H1 (cell line): ENCODE measurements at regions not wholly inside any gene's neighbourhood (a gene's known extent, or its start where the extent isn't known, plus 50 kb on each side); places are given as distances from the start of the nearest gene placed in this dataset.

Experiments used
- CTCF ChIA-PET: fragments of 300-600 bp; sonication (Branson Sonifier 250); formaldehyde crosslinking; loops from one replicate; lab custom pipeline; 2021; ENCODE audit not compliant: partially characterized antibody; lab: Charles Lee
- POLR2A ChIA-PET: fragments of 300-600 bp; sonication (Branson Sonifier 250); formaldehyde crosslinking; loops from one replicate; lab custom pipeline; 2021; ENCODE audit warnings: inconsistent platforms; ENCODE audit not compliant: partially characterized antibody; lab: Charles Lee
- DNase-seq, 2 experiments: peaks; one replicate each; pipeline versions ENCODE4 v3.0.0 to v3.0.0-alpha.2; 2010 to 2022; ENCODE audit warnings: low spot score in 2 of 2, low read depth in 1 of 2, mixed read lengths in 1 of 2
- FAIRE-seq: peaks from 2 replicates; lab custom pipeline; 2011; peaks lifted over from hg19 to GRCh38; lab: Jason Lieb, UNC
- H2AFZ ChIP-seq: 2 replicates; pipeline ENCODE4 v1.8.1; 2012; ENCODE audit warnings: low read length, inconsistent platforms
- H2AK5ac ChIP-seq: 2 replicates; pipeline ENCODE4 v1.6.1; 2013; ENCODE audit warnings: low read depth, low read length
- H2BK120ac ChIP-seq: replicated peaks from 2 replicates; pipeline ENCODE3; 2013; ENCODE audit warnings: low read depth, low read length, inconsistent platforms
- H2BK12ac ChIP-seq: 2 replicates; pipeline ENCODE4 v1.6.1; 2013; ENCODE audit warnings: low read depth, low read length
- H2BK15ac ChIP-seq: 2 replicates; pipeline ENCODE4 v1.6.1; 2013; ENCODE audit warnings: low read length
- H2BK20ac ChIP-seq: 2 replicates; pipeline ENCODE4 v1.6.1; 2013; ENCODE audit warnings: low read length
- H2BK5ac ChIP-seq: 2 replicates; pipeline ENCODE4 v1.6.1; 2013; ENCODE audit warnings: low read depth, low read length
- H3K14ac ChIP-seq: 2 replicates; pipeline ENCODE4 v1.6.1; 2013; ENCODE audit warnings: inconsistent platforms; ENCODE audit not compliant: insufficient read length
- H3K18ac ChIP-seq: 2 replicates; pipeline ENCODE4 v1.6.1; 2013; ENCODE audit warnings: low read length; ENCODE audit errors: extremely low read depth
- H3K23ac ChIP-seq: 2 replicates; pipeline ENCODE4 v1.6.1; 2013; ENCODE audit warnings: inconsistent platforms; ENCODE audit not compliant: insufficient read length
- H3K23me2 ChIP-seq: 2 replicates; pipeline ENCODE4 v1.6.1; 2013; ENCODE audit warnings: low read depth, low read length
- H3K27ac ChIP-seq: 2 replicates; pipeline ENCODE4 v1.6.1; 2011; ENCODE audit warnings: low read depth, low read length, inconsistent platforms
- H3K27me3 ChIP-seq, 4 experiments: replicated peaks in 1 of 4; 1 replicate in 1 of 4; 2 replicates in 3 of 4; pipeline versions ENCODE4 v1.6.1 to v1.8.1; 2011 to 2013; ENCODE audit warnings: low read length in 3 of 4, mild to moderate bottlenecking in 3 of 4, inconsistent platforms in 2 of 4, mixed read lengths in 2 of 4, moderate library complexity in 1 of 4; ENCODE audit not compliant: control insufficient read depth in 3 of 4, insufficient read depth in 3 of 4; ENCODE audit errors: extremely low read depth in 1 of 4
- H3K36me3 ChIP-seq, 4 experiments: 2 replicates each; pipeline versions ENCODE4 v1.6.1 to v1.8.1; 2011 to 2013; ENCODE audit warnings: mild to moderate bottlenecking in 4 of 4, low read length in 3 of 4, moderate library complexity in 2 of 4, control low read depth in 1 of 4, inconsistent platforms in 1 of 4; ENCODE audit not compliant: insufficient read depth in 4 of 4, control insufficient read depth in 2 of 4
- H3K4ac ChIP-seq: replicated peaks from 2 replicates; pipeline ENCODE3; 2013; ENCODE audit warnings: low read length, low read depth, mixed read lengths, inconsistent platforms; ENCODE audit not compliant: insufficient read length
- H3K4me1 ChIP-seq, 4 experiments: replicated peaks in 1 of 4; 1 replicate in 1 of 4; 2 replicates in 3 of 4; pipeline versions ENCODE4 v1.6.1 to v1.8.1; 2011 to 2013; ENCODE audit warnings: low read length in 3 of 4, inconsistent platforms in 2 of 4, mixed read lengths in 1 of 4; ENCODE audit not compliant: insufficient read depth in 4 of 4, control insufficient read depth in 3 of 4
- H3K4me2 ChIP-seq, 2 experiments: 2 replicates each; pipeline versions ENCODE4 v1.6.1 to v1.8.1; 2011 to 2013; ENCODE audit warnings: low read depth in 2 of 2, low read length in 2 of 2, control low read depth in 1 of 2, inconsistent platforms in 1 of 2, mild to moderate bottlenecking in 1 of 2; ENCODE audit not compliant: insufficient read depth in 1 of 2
- H3K4me3 ChIP-seq, 4 experiments: fragments of 200-600, 300-600 bp in 1 of 4; sonication (generic), shearing (Covaris generic), sonication (Bioruptor Twin) in 1 of 4; 2 replicates each; pipeline versions ENCODE4 v1.5.1 to v1.8.1; 2011 to 2016; ENCODE audit warnings: low read length in 4 of 4, low read depth in 3 of 4, control low read depth in 2 of 4, inconsistent platforms in 2 of 4, mild to moderate bottlenecking in 2 of 4, mixed read lengths in 1 of 4, moderate library complexity in 1 of 4; ENCODE audit not compliant: insufficient read depth in 2 of 4; ENCODE audit errors: extremely low read depth in 1 of 4
- H3K56ac ChIP-seq: replicated peaks from 2 replicates; pipeline ENCODE3; 2013; ENCODE audit warnings: low read depth, mild to moderate bottlenecking, mixed read lengths, low read length, inconsistent platforms; ENCODE audit not compliant: insufficient read length
- H3K79me1 ChIP-seq: 2 replicates; pipeline ENCODE4 v1.6.1; 2013; ENCODE audit warnings: low read depth, low read length, control low read depth
- H3K79me2 ChIP-seq, 2 experiments: 2 replicates each; pipeline versions ENCODE4 v1.6.1 to v1.8.1; 2012 to 2013; ENCODE audit warnings: low read length in 2 of 2, mild to moderate bottlenecking in 2 of 2, inconsistent platforms in 1 of 2; ENCODE audit not compliant: insufficient read depth in 2 of 2, control insufficient read depth in 1 of 2
- H3K9ac ChIP-seq, 4 experiments: replicated peaks in 1 of 4; 1 replicate in 1 of 4; 2 replicates in 3 of 4; pipeline versions ENCODE4 v1.6.1 to v1.8.1; 2011 to 2013; ENCODE audit warnings: low read depth in 3 of 4, low read length in 3 of 4, control low read depth in 2 of 4, mild to moderate bottlenecking in 2 of 4, moderate library complexity in 2 of 4, inconsistent platforms in 1 of 4; ENCODE audit errors: extremely low read depth in 1 of 4
- H3K9me3 ChIP-seq, 2 experiments: 2 replicates each; pipeline versions ENCODE4 v1.6.1 to v1.8.1; 2012 to 2013; ENCODE audit warnings: mild to moderate bottlenecking in 2 of 2, moderate library complexity in 2 of 2, control low read depth in 1 of 2, inconsistent platforms in 1 of 2, low read depth in 1 of 2, low read length in 1 of 2, mixed read lengths in 1 of 2; ENCODE audit not compliant: insufficient read depth in 2 of 2
- H4K20me1 ChIP-seq, 2 experiments: replicated peaks in 1 of 2; 2 replicates each; pipeline versions ENCODE3 to v1.8.1; 2011 to 2013; ENCODE audit warnings: inconsistent platforms in 2 of 2, low read length in 2 of 2, mild to moderate bottlenecking in 1 of 2; ENCODE audit not compliant: insufficient read depth in 2 of 2, control insufficient read depth in 1 of 2
- H4K5ac ChIP-seq: 2 replicates; pipeline ENCODE4 v1.6.1; 2013; ENCODE audit warnings: low read length, low read depth, mixed read lengths, inconsistent platforms; ENCODE audit not compliant: insufficient read length
- H4K8ac ChIP-seq: 2 replicates; pipeline ENCODE4 v1.8.0; 2013; ENCODE audit warnings: mild to moderate bottlenecking, moderate library complexity, low read length, inconsistent platforms; ENCODE audit not compliant: insufficient read depth; ENCODE audit errors: extremely low read depth
- H4K91ac ChIP-seq: replicated peaks from 2 replicates; pipeline ENCODE3; 2013; ENCODE audit warnings: low read length, mixed read lengths, inconsistent platforms; ENCODE audit not compliant: insufficient read length
- CTBP2 ChIP-seq: IDR thresholded peaks from 2 replicates; pipeline ENCODE4 v1.7.0; 2011; ENCODE audit warnings: borderline replicate concordance, mild to moderate bottlenecking, moderate library complexity, mixed read lengths, low read length; ENCODE audit not compliant: insufficient read depth, insufficient read length
- JUN ChIP-seq: IDR thresholded peaks from 2 replicates; pipeline ENCODE4 v1.6.1; 2011; ENCODE audit warnings: low read depth, mild to moderate bottlenecking, improper control_type of control experiment, low read length
- TEAD4 ChIP-seq: IDR thresholded peaks from 2 replicates; pipeline ENCODE4 v1.6.1; 2012; ENCODE audit warnings: low read depth, low read length, inconsistent platforms, mixed read lengths
- YY1 ChIP-seq: IDR thresholded peaks from 2 replicates; pipeline ENCODE4 v1.6.1; 2011; ENCODE audit warnings: low read depth, mild to moderate bottlenecking, low read length

DNA sequence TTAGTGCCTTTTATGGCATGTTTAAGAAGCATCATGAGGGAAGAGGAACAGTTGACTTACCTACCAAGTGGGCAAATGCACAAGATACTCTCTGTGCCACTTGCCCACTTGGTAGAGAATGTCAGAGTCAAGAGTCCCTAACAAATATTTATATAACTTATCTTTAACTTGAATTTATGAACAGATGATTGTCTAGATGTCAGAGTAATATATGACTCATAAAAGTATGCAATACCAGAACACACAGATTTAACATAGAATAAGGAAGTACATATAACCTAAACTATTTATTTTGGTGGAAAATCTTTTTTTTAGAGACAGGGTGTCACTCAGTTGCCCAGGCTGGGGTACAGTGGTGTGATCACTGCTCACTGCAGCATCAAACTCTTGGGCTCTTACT is 130.0 kb upstream of the NANOGP8 start:
- DNase-seq (no peak), FAIRE-seq (no peak)
- H3K79me2 ChIP-seq = no peaks in the 10 kb centered on the region
- no peak overlapping the region for H3K18ac ChIP-seq
- H3K14ac ChIP-seq = no peak overlapping the region
- H2BK20ac ChIP-seq = no peak overlapping the region
- H2BK120ac ChIP-seq = no peak overlapping the region
- no peaks in the 10 kb centered on the region for H3K23me2 ChIP-seq
- H3K4me2 ChIP-seq = no peak overlapping the region
- no peaks in the 10 kb centered on the region for H4K20me1 ChIP-seq
- CTCF ChIA-PET = interaction anchor here (1.1 to 1.7 kb wide), 3 partner anchors 8 to 27 kb away, joined by 3 to 6 read pairs (median 3); no protein-coding TSS in a partner anchor
- TF ChIP-seq TEAD4 (no peak), YY1 (no peak), CTBP2 (no peak), JUN (no peak)
- H3K23ac ChIP-seq = no peak overlapping the region
- H3K36me3 ChIP-seq = no peaks in the 10 kb centered on the region
- H2AFZ ChIP-seq = no peak overlapping the region
- no peak overlapping the region for H2BK12ac ChIP-seq
- no peak overlapping the region for H3K4me3 ChIP-seq
- H3K9me3 ChIP-seq = no peaks in the 10 kb centered on the region
- H4K91ac ChIP-seq = no peak overlapping the region
- H3K27me3 ChIP-seq = no peaks in the 10 kb centered on the region
- H3K4me1 ChIP-seq = no peaks in the 10 kb centered on the region
- no peak overlapping the region for H3K27ac ChIP-seq
- no peak overlapping the region for H4K5ac ChIP-seq
- H3K4ac ChIP-seq = no peak overlapping the region
- no peak overlapping the region for H3K56ac ChIP-seq
- no peak overlapping the region for H2BK5ac ChIP-seq
- H3K79me1 ChIP-seq = no peaks in the 10 kb centered on the region
- H2AK5ac ChIP-seq = no peak overlapping the region
- POLR2A ChIA-PET = no interaction called here
- H4K8ac ChIP-seq = no peak overlapping the region
- no peak overlapping the region for H3K9ac ChIP-seq
- no peak overlapping the region for H2BK15ac ChIP-seq
